Gastroesophageal sphincter (tissue), 4 donors: ENCODE measurements at regions not wholly inside any gene's neighbourhood (a gene's known extent, or its start where the extent isn't known, plus 50 kb on each side); places are given as distances from the start of the nearest gene placed in this dataset.

Source experiments
- ATAC-seq: fragments of 150-250 bp; one replicate; pipeline ENCODE4 v1.9.1; 2016; ENCODE audit warnings: mild to moderate bottlenecking, moderate library complexity
- H3K27ac ChIP-seq, 4 donors: fragments of 200-600 bp; sonication (generic) in 3 of 4; 1 replicate in 3 of 4; 2 replicates in 1 of 4; pipeline ENCODE4 v1.5.1; 2016 to 2019
- H3K27me3 ChIP-seq: fragments of 200-600 bp; sonication (generic); one replicate; pipeline ENCODE4 v1.5.1; 2019
- H3K36me3 ChIP-seq, 2 donors: fragments of 200-600 bp; sonication (generic); one replicate each; pipeline ENCODE4 v1.5.1; 2019; ENCODE audit warnings: control low read depth in 1 of 2
- H3K4me1 ChIP-seq, 3 donors: fragments of 200-600 bp; sonication (generic); 1 replicate in 2 of 3; 2 replicates in 1 of 3; pipeline ENCODE4 v1.5.1; 2016 to 2019; ENCODE audit warnings: control low read depth in 2 of 3
- H3K4me3 ChIP-seq, 2 donors: fragments of 200-600 bp; sonication (generic); one replicate each; pipeline ENCODE4 v1.5.1; 2019; ENCODE audit warnings: mild to moderate bottlenecking in 1 of 2, moderate library complexity in 1 of 2
- H3K9me3 ChIP-seq, 3 donors: fragments of 200-600 bp; sonication (generic); one replicate each; pipeline ENCODE4 v1.5.1; 2017 to 2019; ENCODE audit warnings: control low read depth in 2 of 3
- CTCF ChIP-seq, 4 experiments: fragments of 200-600 bp in 2 of 4; fragments of 450-650 bp in 2 of 4; sonication (generic) in 1 of 4; IDR thresholded peaks; one replicate each; pipeline ENCODE4 v1.5.1; 2017 to 2019; ENCODE audit warnings: antibody characterized with exemption in 4 of 4, mild to moderate bottlenecking in 2 of 4, moderate library complexity in 2 of 4
- EP300 ChIP-seq: sonication (generic); formaldehyde crosslinking; IDR thresholded peaks from one replicate; pipeline ENCODE4 v1.6.1; 2017; ENCODE audit warnings: antibody characterized with exemption, mild to moderate bottlenecking
- POLR2A ChIP-seq, 2 donors: fragments of 450-650 bp; IDR thresholded peaks; one replicate each; pipeline ENCODE4 v1.6.1; 2017; ENCODE audit warnings: antibody characterized with exemption in 2 of 2, mild to moderate bottlenecking in 2 of 2, moderate library complexity in 1 of 2
- POLR2AphosphoS5 ChIP-seq: sonication (generic); formaldehyde crosslinking; IDR thresholded peaks from one replicate; pipeline ENCODE4 v1.6.1; 2017; ENCODE audit warnings: antibody characterized with exemption
- WGBS, 2 donors: methylation state at CpG; one replicate each; pipeline ENCODE4 v1.1.5; 2018; ENCODE audit warnings: low coverage in 1 of 2; 5-methylcytosine and 5-hydroxymethylcytosine counted together

- Histone ChIP-seq H3K27ac (no peak overlapping the region), H3K4me1 (no peaks in the 10 kb centered on the region), H3K9me3 (peaks cover 0 to 7% (median 0%) of the 10 kb centered on the region in 3 donors), H3K36me3 (no peaks in the 10 kb centered on the region), H3K27me3 (peaks cover 7% of the 10 kb centered on the region), H3K4me3 (no peak overlapping the region)
- TF ChIP-seq POLR2AphosphoS5 = no peak
- no peak for TF ChIP-seq POLR2A (IDR thresholded peaks at IDR 0.05)
- TF ChIP-seq CTCF (IDR thresholded peaks at IDR 0.05) = no peak
- no peak for TF ChIP-seq EP300
- WGBS, 2 donors = 82 to 87% methylated on average over 7 to 8 of the region's 12 CpGs
- no peak for ATAC-seq
Measured at GRCh38 chr10:28973309-28973972, 296.1 kb downstream of the BAMBI start.

- TF ChIP-seq CTCF (IDR thresholded peaks at IDR 0.05) = no peak
- no peak for TF ChIP-seq POLR2A (IDR thresholded peaks at IDR 0.05)
- no peak for TF ChIP-seq EP300
- no peak for TF ChIP-seq POLR2AphosphoS5
- no peaks in the 10 kb centered on the region for H3K36me3 ChIP-seq
- no peak overlapping the region for H3K27ac ChIP-seq
- 38 to 48% methylated on average over 4 to 10 of the region's 10 CpGs for WGBS, 2 donors
- H3K4me1 ChIP-seq = no peaks in the 10 kb centered on the region
- H3K9me3 ChIP-seq = peaks cover 0 to 7% (median 0%) of the 10 kb centered on the region in 3 donors
- ATAC-seq = no peak
- peaks cover 7% of the 10 kb centered on the region for H3K27me3 ChIP-seq
- no peak overlapping the region for H3K4me3 ChIP-seq
Measured at GRCh38 chr10:28975891-28976531, 298.7 kb downstream of the BAMBI start.

GRCh38 chr10:28977518-28977917, 300.2 kb downstream of the BAMBI start:
- no peaks in the 10 kb centered on the region for H3K4me1 ChIP-seq
- TF ChIP-seq POLR2A (IDR thresholded peaks at IDR 0.05) (no peak), POLR2AphosphoS5 (no peak), EP300 (no peak)
- no peak overlapping the region for H3K27ac ChIP-seq
- H3K4me3 ChIP-seq = no peak overlapping the region
- peaks cover 0 to 7% (median 0%) of the 10 kb centered on the region in 3 donors for H3K9me3 ChIP-seq
- peaks cover 7% of the 10 kb centered on the region for H3K27me3 ChIP-seq
- ATAC-seq = no peak
- WGBS, 2 donors = 74 to 75% methylated on average over 2 of the region's 2 CpGs
- H3K36me3 ChIP-seq = no peaks in the 10 kb centered on the region

GRCh38 chr10:28980264-28980663, 302.9 kb downstream of the BAMBI start:
- WGBS, 2 donors = 87 to 96% methylated on average over 2 of the region's 2 CpGs
- no peak overlapping the region for H3K4me3 ChIP-seq
- no peaks in the 10 kb centered on the region for H3K36me3 ChIP-seq
- H3K27me3 ChIP-seq = peaks cover 2% of the 10 kb centered on the region
- peaks cover 0 to 10% (median 0%) of the 10 kb centered on the region in 3 donors for H3K4me1 ChIP-seq
- no peak overlapping the region for H3K27ac ChIP-seq
- H3K9me3 ChIP-seq = peaks cover 0 to 7% (median 0%) of the 10 kb centered on the region in 3 donors
- no peak for ATAC-seq
- TF ChIP-seq EP300 (no peak), POLR2A (IDR thresholded peaks at IDR 0.05) (no peak), CTCF (IDR thresholded peaks at IDR 0.05) (no peak), POLR2AphosphoS5 (no peak)

- H3K4me3 ChIP-seq = no peak overlapping the region
- no peak for ATAC-seq
- no peaks in the 10 kb centered on the region for H3K36me3 ChIP-seq
- 85 to 91% methylated on average over 3 of the region's 3 CpGs for WGBS, 2 donors
- no peak overlapping the region for H3K27ac ChIP-seq
- peaks cover 0 to 7% (median 0%) of the 10 kb centered on the region in 3 donors for H3K9me3 ChIP-seq
- TF ChIP-seq CTCF (IDR thresholded peaks at IDR 0.05) = no peak
- TF ChIP-seq POLR2A (IDR thresholded peaks at IDR 0.05) = no peak
- TF ChIP-seq EP300 = no peak
- TF ChIP-seq POLR2AphosphoS5 = no peak
- H3K4me1 ChIP-seq = peaks cover 0 to 10% (median 0%) of the 10 kb centered on the region in 3 donors
- no peaks in the 10 kb centered on the region for H3K27me3 ChIP-seq
Measured at GRCh38 chr10:28981007-28981406, 303.7 kb downstream of the BAMBI start.
